ENCODE measurements at regions not wholly inside any gene's neighbourhood (a gene's known extent, or its start where the extent isn't known, plus 50 kb on each side); places are given as distances from the start of the nearest gene placed in this dataset.
"Not testable (repeated sequence)": the region's sequence is repeated elsewhere in the genome, so short reads cannot be mapped to it uniquely, and the experiment has no call there.

DNA sequence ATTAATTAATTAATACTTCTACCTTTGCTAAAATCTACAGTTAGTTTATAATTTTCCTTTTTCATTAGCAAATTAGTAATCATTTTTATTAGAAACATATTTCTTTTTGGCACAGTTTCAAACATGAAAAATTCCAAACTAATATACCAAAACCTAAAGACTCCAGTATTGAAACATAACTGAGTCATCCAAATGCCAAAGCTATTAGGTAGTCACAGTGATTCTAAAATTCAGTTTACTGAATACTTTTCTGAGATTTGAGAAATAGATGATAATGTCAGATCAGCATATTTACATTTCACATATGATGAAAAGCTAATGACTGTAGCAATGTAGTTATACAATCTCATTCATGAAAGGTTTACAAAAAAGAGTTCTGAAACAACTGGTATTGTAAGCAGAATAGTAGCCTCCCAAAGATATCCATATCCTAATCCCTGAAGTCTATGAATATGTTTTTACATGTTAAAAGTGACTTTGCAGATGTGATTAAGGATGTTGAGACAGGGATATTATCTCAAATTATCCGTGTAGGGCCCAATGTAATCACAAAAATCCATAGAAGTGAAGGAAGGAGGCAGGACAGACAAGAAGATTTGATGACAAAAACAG is 680.2 kb upstream of the CHAC2 start:
- H3K4me3 Mint-ChIP-seq, result no peak overlapping the region
- H3K36me3 Mint-ChIP-seq, result no peaks in the 10 kb centered on the region
- H3K27me3 Mint-ChIP-seq, result no peaks in the 10 kb centered on the region
- peaks cover 0 to 4% (median 2%) of the 10 kb centered on the region in 3 donors for H3K9me3 Mint-ChIP-seq
- H3K4me1 Mint-ChIP-seq, result no peaks in the 10 kb centered on the region
- no peak overlapping the region for H3K27ac Mint-ChIP-seq

DNA sequence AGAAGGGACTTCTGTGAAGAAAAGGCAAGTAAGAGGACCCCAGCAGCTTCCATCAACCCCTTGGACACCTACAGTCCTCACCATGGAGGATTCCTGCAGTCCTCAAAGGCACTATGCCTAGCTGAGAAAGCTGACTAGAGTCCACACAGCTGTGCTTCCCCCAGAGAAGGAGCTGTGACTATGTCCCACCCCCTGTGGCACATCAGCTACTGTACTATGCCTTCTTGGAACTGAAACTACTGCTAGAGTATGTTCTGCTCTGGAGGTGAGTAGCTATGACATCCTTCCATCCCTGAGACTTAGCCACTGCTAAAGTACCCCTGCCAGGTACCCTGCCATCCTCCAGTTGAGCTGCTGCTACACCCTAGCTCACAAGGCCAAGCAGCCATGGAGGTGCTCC is 690.2 kb upstream of the CHAC2 start:
- Mint-ChIP-seq H3K4me1 (no peaks in the 10 kb centered on the region), H3K4me3 (no peak overlapping the region), H3K9me3 (peaks cover 0 to 16% (median 10%) of the 10 kb centered on the region in 3 donors), H3K36me3 (no peaks in the 10 kb centered on the region), H3K27me3 (no peaks in the 10 kb centered on the region), H3K27ac (no peak overlapping the region)

DNA sequence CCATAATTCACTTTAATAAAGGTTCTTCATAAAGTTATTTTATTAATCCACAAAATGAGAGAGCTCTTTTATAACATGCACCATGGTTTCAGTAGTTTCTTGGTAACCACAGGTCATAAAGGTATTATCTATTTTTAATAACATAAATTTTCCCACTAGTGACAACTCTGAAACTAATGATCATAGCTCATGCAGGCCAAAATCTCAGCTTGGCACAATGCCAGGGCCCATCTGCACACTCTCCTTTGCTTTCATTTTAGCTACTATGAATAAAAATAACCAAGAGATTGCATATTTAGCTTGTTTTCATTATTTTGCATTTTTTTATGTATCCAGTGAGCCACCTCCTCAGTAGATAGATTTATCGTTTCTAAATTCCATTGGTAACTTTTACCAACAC is 691.8 kb upstream of the CHAC2 start:
- no peaks in the 10 kb centered on the region for H3K36me3 Mint-ChIP-seq
- H3K27me3 Mint-ChIP-seq, result no peaks in the 10 kb centered on the region
- no peaks in the 10 kb centered on the region for H3K4me1 Mint-ChIP-seq

DNA sequence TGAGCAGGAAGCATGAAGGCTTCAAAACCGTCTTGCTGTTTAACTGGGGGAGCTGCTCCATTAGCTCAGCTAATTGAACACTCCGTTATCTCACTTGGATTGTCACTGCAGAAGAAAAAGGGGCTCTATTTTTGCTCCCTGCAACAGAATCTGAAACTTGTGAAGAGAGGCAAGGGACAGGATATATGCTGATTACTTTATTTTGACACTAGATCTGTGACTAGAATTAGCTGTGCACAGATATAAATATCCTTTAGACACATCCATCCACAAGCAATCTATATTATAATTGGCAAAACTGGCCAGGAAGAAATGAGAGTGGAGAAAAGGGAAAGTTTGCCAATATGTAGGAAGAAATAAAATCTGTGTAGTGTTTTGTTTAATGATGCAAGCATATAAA is 700.1 kb upstream of the CHAC2 start:
- H3K9me3 Mint-ChIP-seq, result peaks cover 0 to 5% (median 0%) of the 10 kb centered on the region in 3 donors
- H3K27ac Mint-ChIP-seq, result no peak overlapping the region
- H3K4me1 Mint-ChIP-seq, result no peaks in the 10 kb centered on the region
- no peak overlapping the region for H3K4me3 Mint-ChIP-seq
- H3K27me3 Mint-ChIP-seq, result no peaks in the 10 kb centered on the region
- no peaks in the 10 kb centered on the region for H3K36me3 Mint-ChIP-seq

More for the DNA sequence above, 691.8 kb upstream of the CHAC2 start:
- Mint-ChIP-seq H3K27ac (no peak overlapping the region), H3K9me3 (peaks cover under 1 to 12% (median 8%) of the 10 kb centered on the region in 3 donors), H3K4me3 (no peak overlapping the region)

DNA sequence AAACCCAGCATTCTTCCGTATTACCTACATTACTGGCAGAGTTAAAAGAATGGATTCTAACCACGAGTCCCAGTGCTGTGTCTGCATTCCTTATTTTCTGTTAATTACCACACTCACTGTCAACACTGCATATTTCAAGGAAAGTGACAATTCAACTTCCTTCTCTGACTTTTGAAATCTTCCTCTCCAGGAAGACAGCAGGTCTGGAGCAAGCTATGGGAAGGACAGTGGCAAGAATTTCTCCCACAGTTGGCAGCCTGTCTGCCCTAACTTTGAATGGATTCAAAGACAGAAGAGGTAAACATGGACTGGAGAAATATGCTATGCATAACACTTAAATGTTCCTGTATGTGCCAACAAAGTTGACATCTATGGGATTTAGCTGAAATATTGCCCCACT is 700.5 kb upstream of the CHAC2 start:
- H3K4me1 Mint-ChIP-seq, result no peaks in the 10 kb centered on the region
- no peaks in the 10 kb centered on the region for H3K27me3 Mint-ChIP-seq
- peaks cover 0 to 5% (median 2%) of the 10 kb centered on the region in 3 donors for H3K9me3 Mint-ChIP-seq
- H3K27ac Mint-ChIP-seq, result no peak overlapping the region
- H3K36me3 Mint-ChIP-seq, result no peaks in the 10 kb centered on the region
- H3K4me3 Mint-ChIP-seq, result no peak overlapping the region

DNA sequence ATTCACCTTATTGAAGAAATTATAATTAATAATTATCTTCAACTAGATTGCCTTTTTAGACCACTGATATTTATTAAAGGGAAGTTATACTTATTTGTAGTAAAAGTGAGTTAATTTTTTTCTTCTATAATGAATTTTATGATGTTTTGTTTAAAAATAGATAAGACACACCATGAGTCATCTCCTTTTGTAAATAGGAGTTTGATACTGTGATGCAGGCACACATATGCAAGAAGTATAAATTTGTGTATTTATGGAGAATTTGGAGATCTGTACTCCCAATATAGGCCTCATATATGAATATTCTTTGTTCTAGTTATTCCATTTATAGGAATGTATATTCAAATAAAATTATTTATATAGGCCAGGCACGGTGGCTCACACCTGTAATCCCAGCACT is 703.5 kb upstream of the CHAC2 start:
- Mint-ChIP-seq H3K36me3 (no peaks in the 10 kb centered on the region), H3K27me3 (no peaks in the 10 kb centered on the region), H3K9me3 (peaks cover 0 to 5% (median 0%) of the 10 kb centered on the region in 3 donors), H3K27ac (no peak overlapping the region), H3K4me3 (no peak overlapping the region), H3K4me1 (no peaks in the 10 kb centered on the region)

DNA sequence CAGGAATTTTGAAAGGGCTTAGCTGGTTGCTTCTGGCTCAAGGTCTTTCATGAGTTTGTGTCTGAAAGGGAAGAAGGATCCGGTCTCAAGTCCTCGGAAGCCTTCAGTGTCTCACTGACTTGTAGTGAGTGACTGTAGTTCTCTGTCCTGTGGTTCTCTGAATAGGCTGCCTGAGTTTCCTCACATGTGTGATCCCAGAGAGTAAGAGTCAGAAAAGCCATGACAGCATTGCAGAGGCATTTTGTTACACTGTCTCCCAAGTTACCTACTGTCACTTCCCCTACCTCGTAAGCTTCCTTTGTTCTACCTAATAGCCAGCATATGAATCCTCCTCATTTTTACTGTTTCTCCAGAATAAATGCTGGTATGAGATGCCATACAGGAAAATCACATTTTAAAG is 709.1 kb upstream of the CHAC2 start:
- H3K4me1 Mint-ChIP-seq, result no peaks in the 10 kb centered on the region
- no peaks in the 10 kb centered on the region for H3K36me3 Mint-ChIP-seq
- no peak overlapping the region for H3K4me3 Mint-ChIP-seq
- H3K9me3 Mint-ChIP-seq, result peaks cover 0 to 5% (median 0%) of the 10 kb centered on the region in 3 donors
- no peaks in the 10 kb centered on the region for H3K27me3 Mint-ChIP-seq
- no peak overlapping the region for H3K27ac Mint-ChIP-seq

DNA sequence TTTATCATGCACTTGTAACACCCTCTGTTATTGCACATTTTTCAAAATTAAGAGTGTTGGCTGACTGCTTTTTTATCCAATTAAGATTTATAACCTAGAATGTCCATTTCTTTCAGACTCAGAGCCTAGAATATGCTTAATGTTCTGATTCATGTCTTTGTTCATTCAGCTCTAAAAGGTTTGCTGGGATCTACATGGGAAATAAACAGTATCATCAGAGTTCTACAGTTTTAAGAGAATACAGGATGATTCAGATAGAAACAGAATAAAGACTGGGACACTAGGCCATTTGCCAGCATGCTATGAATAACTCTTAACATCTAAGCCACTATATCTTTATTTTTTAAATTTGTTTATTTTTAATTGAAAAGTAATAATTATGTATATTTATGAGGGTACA is 713.7 kb upstream of the CHAC2 start:
- Mint-ChIP-seq H3K9me3 (peaks cover 0 to 9% (median 0%) of the 10 kb centered on the region in 3 donors), H3K27ac (no peak overlapping the region), H3K36me3 (no peaks in the 10 kb centered on the region), H3K27me3 (no peaks in the 10 kb centered on the region), H3K4me3 (no peak overlapping the region), H3K4me1 (no peaks in the 10 kb centered on the region)

DNA sequence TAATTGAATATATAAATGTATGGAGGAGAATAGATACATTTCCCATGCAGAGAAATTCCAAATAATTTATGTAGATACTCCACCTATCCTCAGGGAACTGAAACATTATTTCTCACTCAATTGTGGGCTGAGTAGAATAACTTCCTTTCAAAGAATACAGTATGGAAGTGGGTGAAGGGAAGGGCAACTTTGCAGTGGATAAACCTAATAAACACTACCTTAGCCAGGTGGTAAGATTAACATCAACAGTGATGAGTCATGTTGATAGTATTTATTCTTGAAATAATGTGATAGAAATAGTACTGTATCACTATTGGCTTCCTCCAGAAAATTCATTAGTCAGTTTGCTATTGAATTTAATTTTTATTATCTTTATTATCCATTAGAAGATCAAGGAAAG is 716.4 kb upstream of the CHAC2 start:
- no peak overlapping the region for H3K4me3 Mint-ChIP-seq
- peaks cover 0 to 9% (median 0%) of the 10 kb centered on the region in 3 donors for H3K9me3 Mint-ChIP-seq
- no peaks in the 10 kb centered on the region for H3K36me3 Mint-ChIP-seq
- no peaks in the 10 kb centered on the region for H3K27me3 Mint-ChIP-seq
- no peak overlapping the region for H3K27ac Mint-ChIP-seq
- H3K4me1 Mint-ChIP-seq, result no peaks in the 10 kb centered on the region

DNA sequence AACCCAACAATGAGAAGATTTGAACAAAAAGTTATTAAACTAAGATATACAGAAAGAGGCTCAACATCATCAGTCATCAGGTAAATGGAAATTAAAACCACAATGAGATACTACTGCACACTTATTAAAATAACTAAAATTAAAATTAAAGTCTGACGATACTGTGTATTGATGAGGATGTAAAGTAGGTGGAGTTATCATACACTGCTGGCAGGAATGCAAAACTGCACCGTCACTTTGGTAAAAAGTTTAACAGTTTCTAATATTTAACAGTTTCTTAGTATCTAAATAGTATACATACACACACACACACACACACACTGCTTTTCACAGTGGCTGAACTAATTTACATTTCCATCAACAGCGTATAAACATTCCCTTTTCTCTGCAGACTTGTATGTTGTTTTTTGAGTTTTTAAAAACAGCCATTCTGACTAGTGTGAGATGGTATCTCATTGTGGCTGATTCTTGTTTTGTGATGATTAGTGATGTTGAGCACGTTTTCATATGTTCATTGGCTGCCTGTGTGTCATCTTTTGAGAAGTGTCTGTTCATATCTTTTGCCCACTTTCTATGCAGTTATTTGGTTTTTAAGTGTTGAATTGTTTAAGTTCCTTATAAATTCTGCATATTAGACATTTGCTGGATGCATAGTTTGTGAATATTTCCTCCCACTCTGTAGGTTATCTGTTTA is 726.9 kb upstream of the CHAC2 start:
- no peak overlapping the region for H3K27ac Mint-ChIP-seq
- H3K4me3 Mint-ChIP-seq, result no peak overlapping the region
- no peaks in the 10 kb centered on the region for H3K4me1 Mint-ChIP-seq
- H3K27me3 Mint-ChIP-seq, result no peaks in the 10 kb centered on the region
- H3K9me3 Mint-ChIP-seq, result peaks cover 0 to 2% (median 0%) of the 10 kb centered on the region in 3 donors
- H3K36me3 Mint-ChIP-seq, result no peaks in the 10 kb centered on the region

DNA sequence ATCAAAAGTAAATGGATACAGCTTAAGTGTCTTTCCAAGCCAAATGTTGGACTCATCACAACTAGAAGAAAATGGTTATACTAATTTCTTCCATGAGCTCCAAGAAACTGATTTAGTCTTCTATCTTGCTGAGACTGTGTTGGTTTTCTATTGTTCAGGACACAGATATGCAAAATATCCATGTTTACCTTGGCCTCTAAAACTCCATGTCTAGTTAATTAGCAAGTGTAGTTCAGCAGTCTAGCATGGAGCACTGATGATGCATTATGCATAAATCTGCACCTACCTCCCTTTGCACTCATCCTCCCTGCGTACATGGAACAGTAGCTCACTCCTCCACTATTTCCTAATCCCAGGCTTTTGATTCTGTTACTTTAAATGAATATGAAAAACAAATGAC is 731.4 kb upstream of the CHAC2 start:
- Mint-ChIP-seq H3K27me3 (no peaks in the 10 kb centered on the region), H3K4me1 (no peaks in the 10 kb centered on the region), H3K36me3 (no peaks in the 10 kb centered on the region), H3K27ac (no peak overlapping the region), H3K9me3 (peaks cover 0 to 2% (median 0%) of the 10 kb centered on the region in 3 donors), H3K4me3 (no peak overlapping the region)

DNA sequence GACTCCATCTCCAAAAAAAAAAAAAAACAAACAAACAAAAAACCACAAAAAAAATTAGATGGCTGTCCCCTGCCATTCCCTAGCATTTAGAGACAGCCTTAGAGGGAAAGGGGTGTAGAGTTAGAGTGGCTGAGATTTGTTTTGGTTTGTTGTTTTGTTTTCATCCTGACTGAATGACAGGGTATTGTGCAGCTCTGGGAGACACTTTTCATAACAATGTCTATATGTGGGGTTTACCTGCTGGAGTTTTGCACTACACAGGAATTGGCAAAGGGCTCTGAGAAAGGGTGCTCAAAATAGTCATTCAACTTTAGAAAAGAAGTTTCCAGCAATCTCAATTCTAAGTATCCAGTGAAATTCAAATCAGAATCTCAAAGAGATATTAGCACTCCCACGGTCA is 732.5 kb upstream of the CHAC2 start:
- Mint-ChIP-seq H3K27ac (no peak overlapping the region), H3K9me3 (no peaks in the 10 kb centered on the region), H3K4me1 (no peaks in the 10 kb centered on the region), H3K4me3 (no peak overlapping the region), H3K27me3 (no peaks in the 10 kb centered on the region), H3K36me3 (no peaks in the 10 kb centered on the region)

DNA sequence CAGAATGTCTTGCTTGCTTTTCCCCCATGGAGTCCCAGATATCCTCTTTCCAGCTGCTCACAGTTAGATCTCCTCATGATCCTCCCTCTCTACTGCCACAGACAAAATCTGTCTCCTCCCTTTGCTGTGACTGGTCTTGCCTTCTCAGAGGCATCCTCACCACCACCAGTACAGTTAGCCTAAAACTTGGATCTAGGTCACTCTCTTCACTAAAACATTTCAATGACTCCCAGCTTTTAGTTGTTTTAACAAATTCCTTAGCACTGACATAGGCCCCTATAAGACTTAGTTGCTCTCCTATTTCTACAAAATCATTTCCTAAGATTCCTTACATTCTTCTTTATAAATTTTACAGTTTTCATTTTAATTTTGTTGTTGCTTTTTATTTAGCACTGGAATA is 734.2 kb upstream of the CHAC2 start:
- Mint-ChIP-seq H3K4me1 (no peaks in the 10 kb centered on the region), H3K27me3 (no peaks in the 10 kb centered on the region), H3K4me3 (no peak overlapping the region), H3K9me3 (no peaks in the 10 kb centered on the region), H3K36me3 (no peaks in the 10 kb centered on the region), H3K27ac (no peak overlapping the region)

DNA sequence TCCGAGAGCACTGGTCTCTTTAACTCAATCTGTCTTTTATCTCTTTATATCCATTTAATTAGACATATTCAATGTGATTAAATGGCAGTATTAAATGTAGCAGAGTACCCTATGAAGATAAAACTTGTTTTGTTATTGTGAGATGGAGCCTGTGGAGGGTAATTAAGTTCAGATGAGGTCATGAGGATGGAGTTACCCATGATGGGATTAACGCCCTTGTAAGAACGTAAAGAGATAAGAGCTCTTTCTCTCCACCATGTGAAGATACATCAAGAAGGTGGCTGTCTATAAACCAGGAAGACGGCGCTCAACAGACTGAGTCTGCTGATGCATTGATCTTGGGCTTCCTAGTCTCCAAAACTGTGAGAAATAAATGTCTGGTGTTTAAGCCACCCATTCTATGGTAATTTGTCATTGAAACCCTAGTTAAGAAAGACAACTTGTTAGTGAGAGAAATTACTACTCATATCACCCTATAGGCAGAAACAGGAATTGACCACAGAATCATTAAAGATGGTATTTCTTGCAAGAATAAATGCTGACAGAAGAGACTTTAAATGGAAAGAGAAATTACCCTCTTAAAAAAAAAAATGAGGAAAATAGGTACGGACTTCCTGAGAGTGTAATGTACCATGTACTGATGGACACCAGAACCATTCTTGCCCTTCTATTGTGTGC is 738.7 kb upstream of the CHAC2 start:
- Mint-ChIP-seq H3K4me1 (no peaks in the 10 kb centered on the region), H3K9me3 (peaks cover 0 to 1% (median 0%) of the 10 kb centered on the region in 3 donors), H3K27ac (no peak overlapping the region), H3K27me3 (no peaks in the 10 kb centered on the region), H3K4me3 (no peak overlapping the region), H3K36me3 (no peaks in the 10 kb centered on the region)

DNA sequence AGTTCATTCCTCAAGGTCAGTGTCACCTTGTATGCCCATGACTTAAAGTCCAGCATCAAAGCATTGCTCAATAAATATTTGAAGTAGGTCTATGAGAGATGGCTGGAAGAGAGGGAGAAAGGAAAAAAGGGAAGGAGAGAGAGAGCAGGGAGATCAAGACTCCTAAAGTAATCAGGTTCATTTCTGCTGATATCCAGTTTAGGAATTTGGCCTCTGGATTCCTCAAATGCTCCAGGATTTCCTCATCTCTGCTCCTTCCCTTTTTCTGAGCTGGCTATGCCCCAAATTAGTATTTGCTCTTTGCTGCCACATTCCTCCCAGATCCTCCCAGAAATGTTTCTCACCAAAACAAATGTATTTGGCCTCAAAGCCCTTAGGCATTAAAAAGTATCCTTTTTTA is 739.4 kb upstream of the CHAC2 start:
- Mint-ChIP-seq H3K27ac (no peak overlapping the region), H3K4me1 (no peaks in the 10 kb centered on the region), H3K36me3 (no peaks in the 10 kb centered on the region), H3K9me3 (peaks cover 0 to 1% (median 0%) of the 10 kb centered on the region in 3 donors), H3K4me3 (no peak overlapping the region), H3K27me3 (no peaks in the 10 kb centered on the region)

DNA sequence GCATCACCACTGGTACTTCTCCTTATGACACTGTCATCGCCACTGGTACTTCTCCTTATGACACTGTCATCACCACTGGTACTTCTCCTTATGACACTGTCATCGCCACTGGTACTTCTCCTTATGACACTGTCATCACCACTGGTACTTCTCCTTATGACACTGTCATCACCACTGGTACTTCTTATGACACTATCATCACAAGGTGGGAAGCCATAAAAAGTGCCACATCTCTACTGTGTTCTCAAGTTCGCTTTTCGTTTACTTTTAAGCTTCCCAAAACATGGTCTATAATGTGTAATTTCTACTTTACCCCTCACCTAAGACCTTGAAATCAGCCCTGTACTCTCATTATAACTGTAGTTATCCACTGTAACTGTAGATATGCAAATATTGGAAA is 745.4 kb upstream of the CHAC2 start:
- H3K27ac Mint-ChIP-seq, H3K36me3 Mint-ChIP-seq, H3K27me3 Mint-ChIP-seq, H3K9me3 Mint-ChIP-seq, H3K4me1 Mint-ChIP-seq, H3K4me3 Mint-ChIP-seq: not testable (repeated sequence)

All from IgD-negative memory B cell (primary cell).